Activated CD8-positive, alpha-beta T cell treated with anti-CD3 and anti-CD28 coated beads, Interleukin-2, amount 10 ng/mL, durations not matched to agents 7 days and 5 days (primary cell): ENCODE measurements at regions not wholly inside any gene's neighbourhood (a gene's known extent, or its start where the extent isn't known, plus 50 kb on each side); places are given as distances from the start of the nearest gene placed in this dataset.

Experiments
- ATAC-seq: fragments of 150-1000 bp; cut with Tn5 transposase; one replicate; pipeline ENCODE4 v1.10.0; 2021; ENCODE audit warnings: moderate library complexity
- CTCF ChIA-PET: fragments of 350-600 bp; sonication (Branson Sonifier 250); formaldehyde crosslinking; loops from one replicate; lab custom pipeline; 2021; ENCODE audit warnings: antibody characterized with exemption; lab: Charles Lee
- POLR2A ChIA-PET: fragments of 350-600 bp; sonication (Branson Sonifier 250); formaldehyde crosslinking; loops from one replicate; lab custom pipeline; 2021; ENCODE audit warnings: antibody characterized with exemption; lab: Charles Lee
- DNase-seq: peaks from one replicate; pipeline ENCODE4 v3.0.0-alpha.2; 2020
- H3K27ac Mint-ChIP-seq: one replicate; pipeline ENCODE4 v1.8.0; 2021; ENCODE audit warnings: mild to moderate bottlenecking, mixed read lengths
- H3K27me3 Mint-ChIP-seq: one replicate; pipeline ENCODE4 v1.8.0; 2021; ENCODE audit warnings: low read depth, mixed read lengths
- H3K36me3 Mint-ChIP-seq: one replicate; pipeline ENCODE4 v1.8.0; 2021; ENCODE audit warnings: low read depth, mixed read lengths
- H3K4me1 Mint-ChIP-seq: one replicate; pipeline ENCODE4 v1.8.0; 2021; ENCODE audit warnings: low read depth, mixed read lengths
- H3K4me3 Mint-ChIP-seq: one replicate; pipeline ENCODE4 v1.8.0; 2021; ENCODE audit warnings: mild to moderate bottlenecking, mixed read lengths
- H3K9me3 Mint-ChIP-seq: one replicate; pipeline ENCODE4 v1.8.0; 2022; ENCODE audit warnings: mixed read lengths; ENCODE audit not compliant: insufficient read depth

DNA sequence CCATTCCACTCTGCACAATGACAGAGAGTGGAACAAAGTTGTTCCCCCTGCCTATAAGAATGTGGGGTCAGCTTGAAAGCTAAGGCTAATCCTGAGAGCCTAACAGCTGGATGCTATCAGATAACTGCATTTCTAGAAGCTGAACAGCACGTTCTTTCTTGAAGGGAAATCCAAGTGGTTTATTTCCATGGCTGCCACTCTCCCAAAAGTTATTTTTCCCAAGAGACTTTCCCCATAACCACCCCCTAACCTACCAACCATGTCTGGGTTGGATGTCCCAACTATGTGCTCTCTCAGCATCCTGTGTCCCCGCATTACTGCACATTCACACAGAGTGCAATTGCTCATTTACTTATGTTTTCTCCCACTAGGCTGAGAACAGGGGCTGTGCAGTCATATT lies 140.7 kb upstream of the ANKRD1 start:
- Mint-ChIP-seq H3K4me1 (peaks cover 8% of the 10 kb centered on the region), H3K36me3 (no peaks in the 10 kb centered on the region), H3K27ac (no peak overlapping the region), H3K4me3 (no peak overlapping the region), H3K27me3 (peaks cover 2% of the 10 kb centered on the region), H3K9me3 (no peaks in the 10 kb centered on the region)
- ATAC-seq, result no peak
- DNase-seq, result no peak
- POLR2A ChIA-PET, result no interaction called here
- CTCF ChIA-PET, result no interaction called here

DNA sequence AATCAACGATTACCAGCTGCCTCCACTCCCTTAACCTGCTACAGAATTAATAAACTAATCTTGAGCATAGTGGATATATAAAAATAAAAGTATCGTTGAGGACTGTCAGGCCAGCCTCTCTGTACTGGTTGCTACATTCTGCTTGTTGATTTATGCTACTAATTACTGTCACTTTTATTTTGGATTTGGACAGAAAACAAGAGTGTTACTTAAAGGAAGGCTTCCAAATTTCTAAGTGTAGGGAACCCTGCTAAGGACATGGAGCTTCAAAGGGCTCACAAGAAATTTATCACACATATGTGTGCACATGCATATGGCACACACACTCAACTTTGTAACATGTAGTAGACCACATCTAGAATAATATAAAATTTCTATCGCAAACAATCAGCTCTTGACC lies 141.2 kb upstream of the ANKRD1 start:
- Mint-ChIP-seq H3K4me3 (no peak overlapping the region), H3K36me3 (no peaks in the 10 kb centered on the region), H3K27ac (no peak overlapping the region), H3K9me3 (no peaks in the 10 kb centered on the region), H3K27me3 (peaks cover 2% of the 10 kb centered on the region), H3K4me1 (peaks cover 8% of the 10 kb centered on the region)
- no peak for DNase-seq
- no peak for ATAC-seq
- ChIA-PET POLR2A (no interaction called here), CTCF (no interaction called here)

GRCh38 chr10:91071786-91072185 lies 148.7 kb upstream of the PCGF5 start:
- ATAC-seq, result no peak
- CTCF ChIA-PET, result interaction anchor here (2.3 kb wide), 1 partner anchor 66 kb away, joined by 9 read pairs; no protein-coding TSS in a partner anchor
- Mint-ChIP-seq H3K36me3 (no peaks in the 10 kb centered on the region), H3K27ac (no peak overlapping the region), H3K4me1 (peaks cover 3% of the 10 kb centered on the region), H3K4me3 (no peak overlapping the region), H3K9me3 (no peaks in the 10 kb centered on the region), H3K27me3 (peaks cover 4% of the 10 kb centered on the region)
- POLR2A ChIA-PET, result no interaction called here
- DNase-seq, result no peak

DNA sequence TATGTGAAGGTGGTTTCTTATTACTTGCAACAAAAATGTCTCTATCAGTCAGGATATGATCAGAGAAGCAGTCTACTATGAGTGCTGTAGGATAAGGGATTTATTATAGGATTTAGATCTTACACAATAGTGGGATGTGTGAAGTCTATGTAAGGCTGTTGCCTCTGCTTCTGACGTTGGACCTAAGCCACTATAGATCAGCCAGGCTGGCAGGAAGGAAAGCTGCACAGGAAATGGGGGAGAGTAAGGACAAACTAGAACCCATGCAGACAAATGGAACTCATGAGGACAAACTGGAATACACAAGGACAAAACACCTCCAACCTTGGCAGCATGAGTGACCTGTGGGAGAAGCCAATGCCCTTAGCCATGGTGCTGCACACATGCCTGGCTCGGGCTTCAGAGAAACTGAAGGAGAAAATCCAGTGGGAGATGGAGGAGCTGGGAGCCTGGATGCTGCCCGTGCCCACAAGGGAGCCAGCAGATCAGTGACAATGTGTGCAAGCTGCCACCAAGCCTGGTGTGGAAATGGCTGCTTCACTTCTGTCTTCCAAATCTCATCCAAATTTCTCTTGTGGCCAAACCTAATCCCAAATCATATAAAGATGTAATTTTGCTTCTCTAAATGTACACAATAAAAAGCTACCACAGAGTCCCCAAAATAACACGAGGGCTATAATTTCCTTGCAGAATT lies 147.0 kb upstream of the PCGF5 start:
- H3K27me3 Mint-ChIP-seq, result peaks cover 13% of the 10 kb centered on the region
- CTCF ChIA-PET, result interaction anchor here (2.3 kb wide), 1 partner anchor 67 kb away, joined by 9 read pairs; no protein-coding TSS in a partner anchor
- H3K36me3 Mint-ChIP-seq, result no peaks in the 10 kb centered on the region
- no peaks in the 10 kb centered on the region for H3K9me3 Mint-ChIP-seq
- DNase-seq, result no peak
- H3K27ac Mint-ChIP-seq, result no peak overlapping the region
- POLR2A ChIA-PET, result no interaction called here
- ATAC-seq, result no peak
- peaks cover 3% of the 10 kb centered on the region for H3K4me1 Mint-ChIP-seq
- H3K4me3 Mint-ChIP-seq, result no peak overlapping the region

GRCh38 chr10:91076991-91077548 lies 143.4 kb upstream of the PCGF5 start:
- peaks cover 30% of the 10 kb centered on the region for H3K27me3 Mint-ChIP-seq
- no peak overlapping the region for H3K27ac Mint-ChIP-seq
- ATAC-seq (no peak), DNase-seq (no peak)
- POLR2A ChIA-PET, result no interaction called here
- peaks cover 3% of the 10 kb centered on the region for H3K4me1 Mint-ChIP-seq
- CTCF ChIA-PET, result interaction anchor here (1.5 kb wide), 1 partner anchor 12 kb away, joined by 5 read pairs; no protein-coding TSS in a partner anchor
- H3K9me3 Mint-ChIP-seq, result no peaks in the 10 kb centered on the region
- H3K36me3 Mint-ChIP-seq, result no peaks in the 10 kb centered on the region
- H3K4me3 Mint-ChIP-seq, result no peak overlapping the region

- ATAC-seq (no peak), DNase-seq (no peak)
- POLR2A ChIA-PET, result no interaction called here
- Mint-ChIP-seq H3K36me3 (no peaks in the 10 kb centered on the region), H3K4me1 (peaks cover 3% of the 10 kb centered on the region), H3K4me3 (no peak overlapping the region), H3K27ac (no peak overlapping the region), H3K9me3 (no peaks in the 10 kb centered on the region), H3K27me3 (peaks cover 30% of the 10 kb centered on the region)
- CTCF ChIA-PET, result interaction anchor here (1.5 kb wide), 1 partner anchor 12 kb away, joined by 5 read pairs; no protein-coding TSS in a partner anchor
Measured at GRCh38 chr10:91077549-91078071, 142.9 kb upstream of the PCGF5 start.

DNA sequence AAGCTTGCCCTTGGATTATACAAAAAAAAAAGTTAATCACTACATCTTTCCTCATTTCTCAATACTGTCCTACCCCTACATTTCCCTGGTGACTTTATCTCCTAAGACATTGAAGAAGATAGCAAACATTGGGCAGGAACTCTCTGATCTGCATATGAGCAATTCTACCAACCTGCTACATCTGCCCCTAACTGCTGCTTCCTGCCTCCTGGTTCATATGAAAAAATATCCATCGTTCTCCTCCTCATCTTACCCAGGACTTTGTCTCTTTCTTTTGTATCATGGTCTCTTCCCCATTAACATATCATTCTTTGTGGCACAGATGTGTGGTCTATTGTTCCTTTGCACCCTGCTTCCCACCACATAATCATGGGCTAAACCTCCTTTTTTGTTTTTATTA lies 139.7 kb upstream of the PCGF5 start:
- Mint-ChIP-seq H3K9me3 (no peaks in the 10 kb centered on the region), H3K27ac (no peak overlapping the region), H3K4me3 (no peak overlapping the region), H3K36me3 (no peaks in the 10 kb centered on the region), H3K27me3 (peaks cover 30% of the 10 kb centered on the region), H3K4me1 (no peaks in the 10 kb centered on the region)
- ATAC-seq, result no peak
- ChIA-PET CTCF (no interaction called here), POLR2A (no interaction called here)
- DNase-seq, result no peak

GRCh38 chr10:91082447-91082846 lies 138.0 kb upstream of the PCGF5 start:
- ATAC-seq (no peak), DNase-seq (no peak)
- no peaks in the 10 kb centered on the region for H3K9me3 Mint-ChIP-seq
- ChIA-PET POLR2A (no interaction called here), CTCF (interaction anchor here (1.2 kb wide), 1 partner anchor 76 kb away, joined by 3 read pairs; no protein-coding TSS in a partner anchor)
- peaks cover 25% of the 10 kb centered on the region for H3K27me3 Mint-ChIP-seq
- no peak overlapping the region for H3K27ac Mint-ChIP-seq
- no peak overlapping the region for H3K4me3 Mint-ChIP-seq
- no peaks in the 10 kb centered on the region for H3K4me1 Mint-ChIP-seq
- H3K36me3 Mint-ChIP-seq, result no peaks in the 10 kb centered on the region

GRCh38 chr10:91088300-91089140 lies 131.9 kb upstream of the PCGF5 start:
- ATAC-seq, result no peak
- H3K4me3 Mint-ChIP-seq, result no peak overlapping the region
- no peaks in the 10 kb centered on the region for H3K36me3 Mint-ChIP-seq
- ChIA-PET POLR2A (interaction anchor here (0.6 kb wide), 1 partner anchor 90 kb away, joined by 3 read pairs; no protein-coding TSS in a partner anchor), CTCF (interaction anchor here (0.8 to 3.6 kb wide), 8 partner anchors 82 to 210 kb away, joined by 3 to 52 read pairs (median 5); no protein-coding TSS in a partner anchor)
- no peaks in the 10 kb centered on the region for H3K4me1 Mint-ChIP-seq
- H3K9me3 Mint-ChIP-seq, result peaks cover under 1% of the 10 kb centered on the region
- H3K27ac Mint-ChIP-seq, result no peak overlapping the region
- no peak for DNase-seq
- H3K27me3 Mint-ChIP-seq, result peaks cover 2% of the 10 kb centered on the region

GRCh38 chr10:91090761-91091529 lies 129.5 kb upstream of the PCGF5 start:
- no peak for DNase-seq
- H3K27me3 Mint-ChIP-seq, result peaks cover 2% of the 10 kb centered on the region
- peaks cover 7% of the 10 kb centered on the region for H3K9me3 Mint-ChIP-seq
- H3K4me1 Mint-ChIP-seq, result no peaks in the 10 kb centered on the region
- peaks cover 5% of the 10 kb centered on the region for H3K36me3 Mint-ChIP-seq
- CTCF ChIA-PET, result interaction anchor here (3.6 kb wide), 1 partner anchor 159 kb away, joined by 52 read pairs; no protein-coding TSS in a partner anchor
- no peak overlapping the region for H3K27ac Mint-ChIP-seq
- no peak for ATAC-seq
- H3K4me3 Mint-ChIP-seq, result no peak overlapping the region
- POLR2A ChIA-PET, result no interaction called here

DNA sequence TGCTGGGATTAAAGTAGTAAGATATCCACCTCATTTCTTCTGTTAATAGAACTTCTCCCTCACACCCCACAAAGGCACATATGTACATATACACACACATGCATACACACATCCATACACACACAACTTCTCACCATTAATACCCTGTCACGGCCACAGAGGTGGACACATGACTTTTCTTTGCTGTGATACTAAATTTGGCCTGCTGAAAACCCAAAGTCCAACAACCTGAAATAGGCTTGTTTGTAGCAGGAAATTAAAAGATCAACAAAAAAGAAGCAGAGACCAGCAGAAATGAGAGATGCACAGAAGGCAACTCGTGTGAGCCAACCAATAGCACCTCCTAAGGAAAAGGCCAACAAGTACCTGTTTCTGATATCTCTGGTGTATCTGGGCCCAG lies 128.7 kb upstream of the PCGF5 start:
- ChIA-PET CTCF (interaction anchor here (3.6 kb wide), 1 partner anchor 158 kb away, joined by 52 read pairs; no protein-coding TSS in a partner anchor), POLR2A (no interaction called here)
- peaks cover 5% of the 10 kb centered on the region for H3K36me3 Mint-ChIP-seq
- no peak for DNase-seq
- H3K4me1 Mint-ChIP-seq, result no peaks in the 10 kb centered on the region
- no peak for ATAC-seq
- H3K27ac Mint-ChIP-seq, result no peak overlapping the region
- peaks cover 7% of the 10 kb centered on the region for H3K9me3 Mint-ChIP-seq
- H3K27me3 Mint-ChIP-seq, result peaks cover 2% of the 10 kb centered on the region
- no peak overlapping the region for H3K4me3 Mint-ChIP-seq
